ENCODE measurements at regions not wholly inside any gene's neighbourhood (a gene's known extent, or its start where the extent isn't known, plus 50 kb on each side); places are given as distances from the start of the nearest gene placed in this dataset.

DNA sequence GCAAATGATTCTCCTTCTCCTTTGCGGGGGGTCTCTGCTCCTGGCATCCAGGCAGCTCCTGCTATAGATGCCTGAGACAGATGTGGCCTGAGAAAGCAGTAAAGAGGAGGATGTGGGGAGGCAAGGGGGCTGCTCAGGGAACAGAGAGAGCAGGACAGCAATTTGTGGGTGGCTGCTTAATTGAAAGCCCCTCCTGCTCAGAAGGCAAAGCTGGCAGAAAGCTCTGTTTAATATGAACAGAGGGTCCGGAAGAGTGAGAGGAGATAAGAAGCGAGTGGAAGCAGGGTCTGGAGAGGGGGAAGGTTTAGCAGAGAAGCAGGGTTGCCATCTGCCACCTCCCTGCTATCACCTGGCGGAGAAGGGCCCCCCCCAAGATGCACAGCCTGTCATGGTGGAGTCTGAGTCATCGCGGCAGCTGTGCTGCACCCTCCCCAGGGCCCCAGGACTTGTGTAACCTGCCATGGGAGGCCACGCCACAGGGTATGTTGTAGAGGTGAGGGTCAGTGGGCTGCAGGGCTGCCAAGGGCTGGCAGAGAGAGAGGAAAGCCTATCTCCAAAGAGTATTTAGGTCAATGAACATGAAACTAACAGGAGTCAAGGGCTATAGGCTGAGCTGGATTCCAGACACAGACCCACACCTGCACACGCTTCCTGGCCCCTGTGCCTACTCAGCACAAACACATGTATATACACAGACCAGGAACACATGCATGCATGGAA lies 1109.8 kb upstream of the AUTS2 start:
- H3K9me3 Mint-ChIP-seq: peaks cover 32% of the 10 kb centered on the region
- H3K27ac Mint-ChIP-seq: no peak overlapping the region
- no peaks in the 10 kb centered on the region for H3K27me3 Mint-ChIP-seq (ENCODE audit: low read depth)
- no peaks in the 10 kb centered on the region for H3K4me1 Mint-ChIP-seq (ENCODE audit: low read depth)
- H3K4me3 Mint-ChIP-seq: no peak overlapping the region
- no peaks in the 10 kb centered on the region for H3K36me3 Mint-ChIP-seq (ENCODE audit: low read depth)
- DNase-seq (ENCODE audit: low spot score): no peak

DNA sequence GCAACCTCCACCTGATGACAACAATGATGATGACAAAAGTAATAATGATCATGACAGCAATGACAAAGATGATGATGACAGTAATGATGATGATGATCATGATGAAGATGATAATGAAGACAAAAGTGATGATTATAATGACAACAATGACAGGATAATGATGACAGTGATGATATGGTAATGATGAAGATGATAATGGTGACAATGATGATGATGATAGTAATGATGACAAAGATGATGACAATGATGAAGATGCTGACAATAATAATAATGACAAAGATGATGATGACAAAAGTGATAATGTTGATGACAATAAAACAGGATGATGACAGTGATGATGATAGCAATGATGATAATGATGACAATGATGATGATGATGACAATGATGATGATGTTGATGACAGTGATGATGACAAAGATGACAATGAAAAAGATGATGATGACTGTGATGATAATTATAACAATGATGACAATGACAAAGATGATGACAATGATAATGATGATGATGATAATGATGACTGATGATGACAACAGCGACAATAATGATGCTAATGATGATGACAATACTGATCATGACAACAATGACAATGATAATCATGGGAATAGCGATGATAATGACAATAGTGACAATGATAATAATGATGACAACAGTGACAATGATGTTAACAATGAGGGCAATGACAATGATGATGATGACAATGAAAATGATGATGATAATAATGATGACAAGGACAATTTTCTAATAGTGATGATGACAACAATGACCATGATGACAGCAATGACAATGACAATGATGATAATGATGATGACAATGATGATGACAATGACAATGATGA lies 1106.5 kb upstream of the AUTS2 start:
- Mint-ChIP-seq H3K27ac (no peak overlapping the region), H3K9me3 (peaks cover 36% of the 10 kb centered on the region), H3K4me1 (ENCODE audit: low read depth) (no peaks in the 10 kb centered on the region), H3K36me3 (ENCODE audit: low read depth) (no peaks in the 10 kb centered on the region), H3K27me3 (ENCODE audit: low read depth) (no peaks in the 10 kb centered on the region), H3K4me3 (no peak overlapping the region)
- DNase-seq (ENCODE audit: low spot score): no peak

DNA sequence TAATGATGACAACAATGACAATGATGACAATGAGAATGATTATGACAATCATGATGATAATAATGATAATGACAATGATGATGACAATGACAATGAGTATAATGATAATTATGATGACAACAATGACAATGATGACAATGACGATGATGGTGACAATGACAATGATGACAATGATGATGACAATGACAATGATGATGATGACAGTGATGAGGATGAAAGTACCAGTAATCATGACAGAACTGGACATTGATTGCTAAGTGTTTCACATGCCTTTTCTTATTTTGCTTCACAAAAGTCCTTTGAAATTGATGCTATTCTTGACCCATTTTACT lies 1106.0 kb upstream of the AUTS2 start:
- DNase-seq (ENCODE audit: low spot score): no peak
- H3K27ac Mint-ChIP-seq: no peak overlapping the region
- no peak overlapping the region for H3K4me3 Mint-ChIP-seq

DNA sequence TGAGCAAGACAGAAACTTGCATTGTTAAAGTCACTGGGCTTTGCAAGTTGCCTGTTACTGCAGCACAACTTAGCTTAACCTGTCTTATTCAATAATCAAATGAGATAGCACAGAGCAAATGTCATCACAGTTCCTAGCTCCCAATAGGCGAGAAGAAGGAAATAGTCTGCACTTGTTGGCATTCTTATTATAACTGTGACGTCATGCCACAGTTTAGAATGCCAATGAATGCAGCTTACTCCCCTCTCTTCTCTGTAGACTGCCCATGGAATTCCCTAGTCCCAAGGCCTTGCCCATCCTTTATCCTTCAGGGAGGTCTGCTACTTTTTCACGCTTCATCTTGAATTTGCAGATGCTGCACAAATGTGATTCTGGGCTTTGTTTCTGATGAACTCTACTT lies 1094.9 kb upstream of the AUTS2 start:
- H3K9me3 Mint-ChIP-seq: peaks cover 55% of the 10 kb centered on the region
- H3K4me3 Mint-ChIP-seq: no peak overlapping the region
- DNase-seq (ENCODE audit: low spot score): no peak
- H3K4me1 Mint-ChIP-seq (ENCODE audit: low read depth): no peaks in the 10 kb centered on the region
- no peaks in the 10 kb centered on the region for H3K36me3 Mint-ChIP-seq (ENCODE audit: low read depth)
- H3K27me3 Mint-ChIP-seq (ENCODE audit: low read depth): no peaks in the 10 kb centered on the region
- no peak overlapping the region for H3K27ac Mint-ChIP-seq

More for the DNA sequence above, 1106.0 kb upstream of the AUTS2 start:
- no peaks in the 10 kb centered on the region for H3K4me1 Mint-ChIP-seq (ENCODE audit: low read depth)
- H3K27me3 Mint-ChIP-seq (ENCODE audit: low read depth): no peaks in the 10 kb centered on the region
- no peaks in the 10 kb centered on the region for H3K36me3 Mint-ChIP-seq (ENCODE audit: low read depth)
- peaks cover 39% of the 10 kb centered on the region for H3K9me3 Mint-ChIP-seq

DNA sequence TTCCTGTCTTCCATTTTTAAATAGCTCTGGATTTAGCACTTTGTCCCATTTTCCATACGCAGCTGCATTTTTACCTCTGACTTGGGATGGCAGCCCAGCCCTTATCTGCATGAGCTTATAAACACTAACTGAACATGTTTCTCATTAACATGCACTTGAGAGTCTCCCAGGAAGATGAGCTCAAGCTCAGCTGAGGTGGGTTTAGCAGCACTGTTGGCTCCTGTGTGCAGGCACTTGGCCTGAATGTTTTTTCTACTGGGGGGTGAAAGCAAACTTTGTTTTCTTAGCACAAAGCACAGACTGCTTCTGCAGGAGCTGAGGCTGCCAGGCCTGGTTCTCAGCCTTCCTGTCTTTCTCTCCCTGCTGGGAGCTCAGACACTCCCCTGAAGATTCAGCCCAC lies 1093.6 kb upstream of the AUTS2 start:
- Mint-ChIP-seq H3K27ac (no peak overlapping the region), H3K4me3 (no peak overlapping the region), H3K36me3 (ENCODE audit: low read depth) (no peaks in the 10 kb centered on the region), H3K4me1 (ENCODE audit: low read depth) (no peaks in the 10 kb centered on the region), H3K27me3 (ENCODE audit: low read depth) (no peaks in the 10 kb centered on the region), H3K9me3 (peaks cover 65% of the 10 kb centered on the region)
- DNase-seq (ENCODE audit: low spot score): no peak

DNA sequence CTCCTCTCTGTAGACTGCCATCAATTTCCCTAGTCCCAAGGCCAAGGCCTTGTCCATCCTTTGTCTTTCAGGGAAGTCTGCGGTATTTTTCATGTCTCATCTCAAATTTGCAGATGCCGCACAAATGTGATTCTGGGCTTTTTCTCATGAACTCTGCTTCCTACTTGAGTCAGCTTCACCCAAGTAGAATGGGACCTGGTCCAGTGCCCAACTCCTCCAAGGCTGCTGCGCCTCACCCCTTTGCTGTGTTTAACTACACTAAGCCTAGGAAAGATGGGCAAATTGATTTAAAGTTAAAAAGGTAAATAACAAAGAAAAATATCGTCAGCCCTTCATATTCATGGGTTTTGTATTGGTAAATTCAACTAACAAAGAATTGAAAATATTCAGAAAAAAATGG lies 1092.6 kb upstream of the AUTS2 start:
- no peak for DNase-seq (ENCODE audit: low spot score)
- H3K4me3 Mint-ChIP-seq: no peak overlapping the region
- peaks cover 72% of the 10 kb centered on the region for H3K9me3 Mint-ChIP-seq
- no peak overlapping the region for H3K27ac Mint-ChIP-seq
- H3K36me3 Mint-ChIP-seq (ENCODE audit: low read depth): no peaks in the 10 kb centered on the region
- no peaks in the 10 kb centered on the region for H3K27me3 Mint-ChIP-seq (ENCODE audit: low read depth)
- no peaks in the 10 kb centered on the region for H3K4me1 Mint-ChIP-seq (ENCODE audit: low read depth)

DNA sequence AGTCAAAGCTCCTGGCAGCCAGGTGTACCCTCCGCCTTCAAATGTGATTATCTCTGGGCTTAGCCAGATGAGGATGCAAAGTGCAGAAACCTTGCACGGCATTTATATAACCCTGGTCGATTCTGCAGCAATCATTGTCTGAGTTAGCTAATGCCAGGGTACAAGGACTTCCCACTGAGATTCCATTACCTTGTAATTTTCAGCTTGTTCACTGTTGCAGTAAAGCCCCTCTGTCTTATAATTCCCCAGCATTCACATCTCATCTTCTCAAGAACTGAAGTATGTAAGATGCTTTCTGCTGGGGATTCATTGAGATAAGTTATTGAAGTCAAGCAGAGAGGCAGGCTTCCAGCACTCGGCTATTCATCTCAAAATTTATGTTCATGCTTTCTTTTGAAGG lies 1090.6 kb upstream of the AUTS2 start:
- Mint-ChIP-seq H3K27ac (no peak overlapping the region), H3K9me3 (peaks cover 73% of the 10 kb centered on the region), H3K27me3 (ENCODE audit: low read depth) (no peaks in the 10 kb centered on the region), H3K36me3 (ENCODE audit: low read depth) (no peaks in the 10 kb centered on the region), H3K4me3 (no peak overlapping the region), H3K4me1 (ENCODE audit: low read depth) (no peaks in the 10 kb centered on the region)
- DNase-seq (ENCODE audit: low spot score): no peak

DNA sequence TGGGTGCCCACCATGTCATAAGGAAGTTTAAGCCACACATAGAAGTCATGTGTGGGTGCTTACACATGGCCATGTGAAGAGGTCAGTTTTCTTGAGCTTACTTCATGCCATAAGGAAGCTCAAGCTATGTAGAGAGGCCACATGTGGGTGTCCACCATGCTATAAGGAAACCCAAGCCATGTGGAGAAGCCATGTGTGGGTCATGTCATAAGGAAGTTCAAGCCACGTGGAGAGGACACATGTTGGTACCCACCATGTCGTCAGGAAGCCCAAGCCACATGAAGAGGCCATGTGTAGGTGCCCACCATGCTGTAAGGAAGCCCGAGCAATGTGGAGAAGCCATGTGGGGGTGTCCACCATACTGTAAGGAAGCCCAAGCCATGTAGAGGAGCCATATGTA lies 1089.2 kb upstream of the AUTS2 start:
- H3K9me3 Mint-ChIP-seq: peaks cover 64% of the 10 kb centered on the region
- no peaks in the 10 kb centered on the region for H3K27me3 Mint-ChIP-seq (ENCODE audit: low read depth)
- no peaks in the 10 kb centered on the region for H3K36me3 Mint-ChIP-seq (ENCODE audit: low read depth)

DNA sequence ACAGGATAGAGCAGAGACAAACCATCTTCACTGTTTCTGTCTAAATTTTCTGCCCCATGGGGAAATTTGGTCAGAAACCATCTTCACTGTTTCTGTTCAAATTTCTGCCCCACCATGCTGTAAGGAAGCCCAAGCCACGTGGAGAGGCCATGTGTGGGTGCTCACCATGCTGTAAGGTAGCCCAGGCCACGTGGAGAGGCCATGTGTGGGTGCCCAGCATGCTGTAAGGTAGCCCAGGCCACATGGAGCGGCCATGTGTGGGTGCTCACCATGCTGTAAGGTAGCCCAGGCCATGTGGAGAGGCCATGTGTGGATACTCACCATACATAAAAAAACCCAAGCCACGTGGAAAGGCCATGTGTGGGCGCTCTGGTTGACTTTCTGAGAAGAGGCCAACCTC lies 1088.7 kb upstream of the AUTS2 start:
- Mint-ChIP-seq H3K4me1 (ENCODE audit: low read depth) (no peaks in the 10 kb centered on the region), H3K9me3 (peaks cover 60% of the 10 kb centered on the region), H3K27ac (no peak overlapping the region), H3K36me3 (ENCODE audit: low read depth) (no peaks in the 10 kb centered on the region), H3K4me3 (no peak overlapping the region), H3K27me3 (ENCODE audit: low read depth) (no peaks in the 10 kb centered on the region)
- no peak for DNase-seq (ENCODE audit: low spot score)

More for the DNA sequence above, 1089.2 kb upstream of the AUTS2 start:
- no peak for DNase-seq (ENCODE audit: low spot score)
- Mint-ChIP-seq H3K27ac (no peak overlapping the region), H3K4me1 (ENCODE audit: low read depth) (no peaks in the 10 kb centered on the region), H3K4me3 (no peak overlapping the region)

DNA sequence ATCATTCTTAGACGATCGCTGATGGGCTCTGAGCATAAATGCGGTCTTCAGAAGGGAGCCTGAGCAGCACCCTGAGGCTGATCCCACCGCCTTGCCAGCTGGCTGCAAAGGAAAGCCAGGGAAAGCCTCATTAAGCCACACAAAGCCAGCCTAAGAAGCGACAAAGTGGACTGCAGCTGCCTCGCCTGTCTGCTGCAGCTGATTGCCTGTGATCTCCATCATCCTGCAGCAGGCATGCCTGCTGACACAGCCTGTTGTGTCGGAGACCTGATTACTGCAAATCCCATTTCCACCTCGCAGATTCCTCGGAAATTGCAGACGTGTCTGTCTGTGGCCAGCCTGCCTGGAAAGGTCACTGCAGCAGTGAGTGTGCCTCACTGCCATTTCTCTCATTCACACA lies 1087.0 kb upstream of the AUTS2 start:
- H3K27ac Mint-ChIP-seq: no peak overlapping the region
- H3K9me3 Mint-ChIP-seq: peaks cover 61% of the 10 kb centered on the region
- no peak for DNase-seq (ENCODE audit: low spot score)
- no peaks in the 10 kb centered on the region for H3K4me1 Mint-ChIP-seq (ENCODE audit: low read depth)
- H3K4me3 Mint-ChIP-seq: no peak overlapping the region
- H3K27me3 Mint-ChIP-seq (ENCODE audit: low read depth): no peaks in the 10 kb centered on the region
- H3K36me3 Mint-ChIP-seq (ENCODE audit: low read depth): no peaks in the 10 kb centered on the region

DNA sequence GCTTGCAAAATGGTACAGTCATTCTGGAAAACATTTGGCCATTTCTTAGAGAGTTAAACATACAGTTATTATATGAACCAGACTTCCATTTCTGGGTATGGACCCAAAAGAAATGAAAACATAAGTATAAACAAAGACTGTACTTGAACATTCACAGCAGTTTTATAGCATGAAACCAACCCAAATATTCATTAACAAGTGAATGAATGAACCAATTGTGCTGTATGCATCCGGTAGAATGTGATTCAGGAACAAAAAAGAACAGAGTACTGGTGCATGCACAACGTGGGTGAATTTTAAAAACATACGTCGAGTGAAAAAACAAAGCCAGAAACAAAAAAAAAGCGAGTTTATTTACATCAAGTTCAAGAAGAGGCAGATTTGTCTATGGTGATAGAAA lies 1085.8 kb upstream of the AUTS2 start:
- no peak for DNase-seq (ENCODE audit: low spot score)
- Mint-ChIP-seq H3K36me3 (ENCODE audit: low read depth) (no peaks in the 10 kb centered on the region), H3K4me3 (no peak overlapping the region), H3K27me3 (ENCODE audit: low read depth) (no peaks in the 10 kb centered on the region), H3K9me3 (peaks cover 55% of the 10 kb centered on the region), H3K27ac (no peak overlapping the region), H3K4me1 (ENCODE audit: low read depth) (no peaks in the 10 kb centered on the region)

DNA sequence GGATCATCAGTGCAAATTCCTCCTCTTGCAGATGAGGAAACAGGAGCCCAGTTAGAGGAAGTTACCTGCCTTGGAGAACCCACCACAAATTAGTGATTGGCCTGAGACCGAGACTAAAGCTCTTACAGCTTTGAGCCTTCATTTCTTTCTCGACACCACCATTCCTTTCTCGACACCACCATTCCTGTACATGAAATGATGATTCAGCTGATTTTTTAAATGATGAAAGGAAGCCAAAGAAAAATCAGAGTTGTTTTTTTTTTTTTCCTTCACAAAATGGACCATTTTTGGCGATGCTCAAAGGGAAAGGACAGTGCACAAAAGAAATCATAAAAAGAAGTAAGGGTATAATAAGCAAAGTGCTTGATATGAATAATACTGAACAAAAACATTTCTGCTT lies 1080.2 kb upstream of the AUTS2 start:
- H3K27me3 Mint-ChIP-seq (ENCODE audit: low read depth): no peaks in the 10 kb centered on the region
- H3K27ac Mint-ChIP-seq: no peak overlapping the region
- DNase-seq (ENCODE audit: low spot score): no peak
- no peaks in the 10 kb centered on the region for H3K36me3 Mint-ChIP-seq (ENCODE audit: low read depth)
- H3K4me1 Mint-ChIP-seq (ENCODE audit: low read depth): no peaks in the 10 kb centered on the region
- H3K9me3 Mint-ChIP-seq: peaks cover 60% of the 10 kb centered on the region
- no peak overlapping the region for H3K4me3 Mint-ChIP-seq

DNA sequence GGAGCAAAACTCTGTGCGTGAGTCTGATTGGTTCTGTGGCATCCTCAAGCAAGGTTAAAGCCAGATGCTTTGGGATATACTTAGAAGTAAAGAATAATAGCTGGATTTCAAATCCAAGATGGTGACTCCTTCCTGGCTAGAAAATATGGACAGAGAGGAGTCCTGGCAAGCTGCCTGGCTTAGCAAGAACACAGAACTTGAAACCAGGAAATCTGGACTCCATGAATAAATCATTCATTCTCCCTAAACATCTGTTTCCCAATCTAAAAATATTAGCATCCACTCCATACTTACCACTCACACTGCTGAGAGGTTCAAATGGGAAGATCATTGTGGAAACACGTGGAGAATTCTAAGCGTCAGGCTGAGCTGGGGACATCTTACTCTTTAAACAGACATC lies 1074.1 kb upstream of the AUTS2 start:
- Mint-ChIP-seq H3K4me1 (ENCODE audit: low read depth) (no peaks in the 10 kb centered on the region), H3K9me3 (peaks cover 82% of the 10 kb centered on the region), H3K27me3 (ENCODE audit: low read depth) (no peaks in the 10 kb centered on the region), H3K27ac (no peak overlapping the region), H3K36me3 (ENCODE audit: low read depth) (no peaks in the 10 kb centered on the region), H3K4me3 (no peak overlapping the region)
- DNase-seq (ENCODE audit: low spot score): no peak

DNA sequence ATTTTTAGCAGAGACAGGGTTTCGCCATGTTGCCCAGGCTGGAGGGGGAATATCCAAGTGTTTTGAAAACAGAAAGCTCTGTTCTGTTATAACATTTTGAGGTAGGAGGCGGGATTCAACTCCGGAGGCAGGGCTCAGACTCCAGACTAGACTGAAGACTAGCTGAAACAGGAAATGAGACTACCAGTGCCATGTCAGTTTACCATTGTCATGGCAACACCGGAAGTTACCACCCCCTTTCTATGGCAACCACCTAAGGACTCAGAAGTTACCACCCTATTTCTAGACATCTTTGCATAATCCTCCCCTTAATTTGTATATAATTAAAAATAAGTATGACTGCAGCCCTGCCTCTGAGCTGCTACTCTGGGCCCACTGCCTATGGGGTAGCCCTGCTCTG lies 1069.1 kb upstream of the AUTS2 start:
- Mint-ChIP-seq H3K4me1 (ENCODE audit: low read depth) (no peaks in the 10 kb centered on the region), H3K9me3 (peaks cover 75% of the 10 kb centered on the region), H3K36me3 (ENCODE audit: low read depth) (no peaks in the 10 kb centered on the region), H3K4me3 (no peak overlapping the region), H3K27ac (no peak overlapping the region), H3K27me3 (ENCODE audit: low read depth) (no peaks in the 10 kb centered on the region)
- DNase-seq (ENCODE audit: low spot score): no peak

DNA sequence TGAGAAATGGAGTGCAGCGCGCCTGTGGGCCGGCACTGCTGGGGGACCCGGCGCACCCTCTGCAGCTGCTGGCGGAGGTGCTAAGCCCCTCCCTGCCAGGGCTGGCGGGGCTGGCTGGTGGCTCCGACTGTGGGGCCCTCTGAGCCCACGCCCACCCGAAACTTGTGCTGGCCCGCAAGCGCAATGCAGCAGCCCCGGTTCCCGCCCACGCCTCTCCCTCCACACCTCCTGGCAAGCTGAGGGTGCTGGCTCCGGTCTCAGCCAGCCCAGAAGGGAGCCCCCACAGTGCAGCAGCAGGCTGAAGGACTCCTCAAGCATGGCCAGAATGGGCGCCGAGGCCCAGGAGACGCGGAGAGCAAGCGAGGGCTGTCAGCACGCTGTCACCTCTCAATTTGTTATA lies 1063.0 kb upstream of the AUTS2 start:
- peaks cover 36% of the 10 kb centered on the region for H3K9me3 Mint-ChIP-seq
- H3K4me1 Mint-ChIP-seq (ENCODE audit: low read depth): no peaks in the 10 kb centered on the region
- no peak overlapping the region for H3K27ac Mint-ChIP-seq
- no peaks in the 10 kb centered on the region for H3K27me3 Mint-ChIP-seq (ENCODE audit: low read depth)
- DNase-seq (ENCODE audit: low spot score): no peak
- H3K36me3 Mint-ChIP-seq (ENCODE audit: low read depth): no peaks in the 10 kb centered on the region
- no peak overlapping the region for H3K4me3 Mint-ChIP-seq
